AG08396 (cell line): ENCODE measurements at regions not wholly inside any gene's neighbourhood (a gene's known extent, or its start where the extent isn't known, plus 50 kb on each side); places are given as distances from the start of the nearest gene placed in this dataset.
"Not testable (repeated sequence)": the region's sequence is repeated elsewhere in the genome, so short reads cannot be mapped to it uniquely, and the experiment has no call there.

Experiments
- DNase-seq: peaks from one replicate; pipeline ENCODE4 v3.0.0; 2012; ENCODE audit warnings: low spot score, mixed read lengths

GRCh38 chr1:80293818-80294217 lies 1287.3 kb upstream of the ADGRL4 start:
- DNase-seq: no peak

DNA sequence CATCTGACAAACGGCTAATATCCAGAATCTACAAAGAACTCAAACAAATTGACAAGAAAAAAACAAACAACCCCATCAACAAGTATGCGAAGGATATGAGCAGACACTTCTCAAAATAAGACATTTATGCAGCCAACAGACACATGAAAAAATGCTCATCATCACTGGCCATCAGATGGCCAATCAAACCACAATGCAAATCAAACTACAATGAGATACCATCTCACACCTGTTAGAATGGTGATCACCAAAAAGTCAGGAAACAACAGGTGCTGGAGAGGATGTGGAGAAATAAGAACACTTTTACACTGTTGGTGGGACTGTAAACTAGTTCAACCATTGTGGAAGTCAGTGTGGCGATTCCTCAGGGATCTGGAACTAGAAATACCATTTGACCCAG lies 1282.2 kb upstream of the ADGRL4 start:
- not testable (repeated sequence) for DNase-seq

GRCh38 chr1:80282536-80282935 lies 1276.0 kb upstream of the ADGRL4 start:
- no peak for DNase-seq

DNA sequence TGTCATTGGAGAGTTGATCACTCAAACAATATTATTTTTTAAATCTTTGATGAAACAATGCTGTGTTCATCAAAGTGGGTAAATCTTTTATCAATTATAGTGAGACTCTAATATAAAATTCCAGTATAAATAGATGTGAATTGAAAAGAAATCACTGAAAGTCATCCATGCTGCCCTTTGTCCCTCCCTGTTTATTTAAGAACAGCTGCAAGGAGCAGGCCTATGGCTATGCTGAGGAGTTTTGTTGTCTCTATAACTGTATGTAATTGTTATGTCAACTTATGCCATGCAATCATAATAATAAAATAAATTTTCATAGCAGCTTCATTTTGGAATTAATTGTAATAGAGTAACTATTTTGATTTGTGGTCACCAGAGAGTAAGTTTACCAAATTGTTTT lies 1272.4 kb upstream of the ADGRL4 start:
- no peak for DNase-seq

DNA sequence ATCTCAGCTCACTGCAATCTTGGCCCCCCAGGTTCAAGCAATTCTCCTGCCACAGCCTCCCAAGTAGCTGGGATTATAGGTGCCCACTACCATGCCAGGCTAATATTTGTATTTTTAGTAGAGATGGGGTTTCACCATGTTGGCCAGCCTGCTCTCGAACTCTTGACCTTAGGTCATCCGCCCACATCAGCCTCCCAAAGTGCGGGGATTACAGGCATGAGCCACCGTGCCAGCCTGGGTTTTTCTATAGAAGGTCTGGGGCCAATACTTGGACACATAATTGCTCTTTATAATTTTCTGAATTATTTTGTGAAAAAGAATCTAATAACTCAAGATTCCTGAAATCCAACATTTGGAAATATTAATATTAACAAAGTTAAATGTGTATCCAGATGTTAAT lies 1267.7 kb upstream of the ADGRL4 start:
- DNase-seq: no peak

DNA sequence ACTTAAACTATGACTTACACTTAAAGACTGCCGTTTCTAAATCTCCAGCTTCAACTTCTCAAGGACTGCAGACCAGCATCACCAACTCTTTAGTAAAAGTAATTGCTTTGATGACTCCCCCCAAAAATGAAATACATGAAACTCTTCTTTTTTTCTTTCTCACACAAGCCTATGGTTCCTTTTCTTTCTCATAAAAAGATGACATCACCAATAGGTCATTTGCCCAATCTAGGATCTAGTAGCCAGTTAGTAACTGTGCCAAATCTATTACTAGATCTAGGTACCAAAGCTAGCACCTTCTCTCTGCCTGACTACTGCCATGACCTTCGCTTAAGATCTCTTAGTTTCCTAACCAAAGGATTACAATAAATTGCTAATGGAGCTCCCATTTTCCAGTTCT lies 1266.0 kb upstream of the ADGRL4 start:
- no peak for DNase-seq

DNA sequence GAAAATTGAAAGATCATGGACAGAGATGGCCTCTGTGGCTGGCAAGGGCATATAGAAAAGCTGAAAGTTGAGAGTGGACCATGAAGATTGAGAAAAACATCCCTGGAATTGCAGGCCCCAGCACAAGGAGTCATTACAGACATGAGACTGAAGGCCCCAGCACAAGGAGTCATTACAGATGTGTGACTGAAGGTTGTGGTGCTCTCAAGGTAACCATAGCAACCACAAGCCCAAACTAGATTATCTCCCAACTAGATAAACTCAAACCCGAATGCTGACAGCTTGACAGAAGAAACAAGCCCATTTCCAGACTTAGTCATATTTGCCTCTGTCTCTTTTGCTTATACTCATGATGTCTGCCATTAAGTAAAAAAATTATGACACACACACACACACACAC lies 1252.1 kb upstream of the ADGRL4 start:
- no peak for DNase-seq

GRCh38 chr1:80251591-80251990 lies 1245.1 kb upstream of the ADGRL4 start:
- DNase-seq: no peak

- no peak for DNase-seq
Observed at GRCh38 chr1:80251171-80251570, 1244.6 kb upstream of the ADGRL4 start.

GRCh38 chr1:80250573-80251168 lies 1244.1 kb upstream of the ADGRL4 start:
- no peak for DNase-seq

- DNase-seq: no peak
Observed at GRCh38 chr1:80249699-80250098, 1243.2 kb upstream of the ADGRL4 start.

GRCh38 chr1:80248886-80249285 lies 1242.4 kb upstream of the ADGRL4 start:
- DNase-seq: no peak

- no peak for DNase-seq
Observed at GRCh38 chr1:80245813-80246212, 1239.3 kb upstream of the ADGRL4 start.

DNA sequence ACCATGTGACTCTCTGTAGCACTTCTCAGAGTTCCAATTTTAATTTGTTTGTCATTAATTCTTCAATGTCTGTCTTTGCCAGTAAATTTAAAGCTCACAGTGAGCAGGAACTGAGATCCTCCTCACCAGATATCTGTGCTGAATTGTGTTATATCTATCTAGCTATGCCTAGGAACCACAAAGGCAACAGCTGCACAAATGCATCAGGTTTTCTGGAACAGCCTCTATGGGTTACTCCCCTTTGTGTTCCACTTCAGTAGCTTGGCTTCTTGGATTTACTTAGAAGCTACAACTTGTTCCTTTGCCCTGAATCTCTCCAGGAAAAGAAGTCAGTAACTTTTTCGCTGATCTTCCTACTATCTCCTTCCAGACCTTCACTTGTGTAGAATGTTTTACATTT lies 1237.8 kb upstream of the ADGRL4 start:
- no peak for DNase-seq

DNA sequence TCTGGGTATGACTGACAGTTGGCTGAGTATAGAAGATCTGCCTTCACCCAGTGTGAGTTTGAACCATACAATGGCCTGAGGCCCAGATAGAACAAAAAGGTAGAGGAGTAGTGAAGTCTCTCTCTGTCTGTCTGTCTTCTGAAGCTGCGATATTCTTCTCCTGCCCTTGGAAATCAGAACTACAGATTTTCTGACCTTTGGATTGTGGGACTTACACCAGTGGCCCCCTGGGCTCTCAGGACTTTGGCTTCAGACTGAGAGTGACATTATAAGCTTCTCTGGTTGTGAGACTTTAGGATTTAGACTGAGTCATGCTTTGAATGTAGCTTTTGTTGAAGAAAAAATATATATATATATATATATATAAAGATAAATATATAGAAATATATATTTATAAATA lies 1235.0 kb upstream of the ADGRL4 start:
- no peak for DNase-seq

DNA sequence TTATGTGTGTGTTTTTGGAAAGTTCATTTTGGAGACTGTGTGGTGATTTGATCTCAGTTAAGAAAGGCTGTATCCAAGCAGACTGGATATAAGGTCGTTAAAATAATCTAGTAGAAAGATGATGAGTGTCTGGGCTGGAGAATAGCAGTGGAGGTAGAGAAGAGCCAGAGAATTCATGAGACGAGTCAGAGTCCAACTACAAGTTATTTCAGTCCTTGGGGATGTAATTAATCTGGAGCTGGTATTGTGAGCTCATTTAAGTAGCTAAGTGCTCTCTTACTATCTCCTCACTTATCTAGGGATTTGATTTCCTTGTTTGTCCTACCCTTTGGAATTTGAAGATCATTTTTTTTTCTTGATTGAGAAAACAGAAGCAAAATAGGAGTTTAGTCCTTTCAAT lies 1219.0 kb upstream of the ADGRL4 start:
- DNase-seq: no peak

DNA sequence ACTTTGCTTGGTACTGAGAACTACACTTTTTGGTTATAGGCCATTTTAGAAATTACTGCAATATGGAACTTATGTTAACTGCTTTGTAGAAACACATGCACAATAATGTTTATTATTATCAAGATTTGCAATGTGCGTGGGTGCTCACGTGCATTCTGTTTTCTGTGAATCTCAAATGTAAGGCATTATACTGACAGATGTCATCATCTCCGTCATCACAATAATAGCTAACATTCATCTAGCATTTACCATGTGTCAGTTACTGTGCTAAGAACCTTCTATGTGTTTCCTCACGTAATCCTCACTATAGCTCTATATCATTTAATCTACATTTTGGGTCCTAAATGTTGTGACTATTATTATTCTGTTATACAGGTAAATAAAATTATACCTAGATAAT lies 1214.8 kb upstream of the ADGRL4 start:
- no peak for DNase-seq

DNA sequence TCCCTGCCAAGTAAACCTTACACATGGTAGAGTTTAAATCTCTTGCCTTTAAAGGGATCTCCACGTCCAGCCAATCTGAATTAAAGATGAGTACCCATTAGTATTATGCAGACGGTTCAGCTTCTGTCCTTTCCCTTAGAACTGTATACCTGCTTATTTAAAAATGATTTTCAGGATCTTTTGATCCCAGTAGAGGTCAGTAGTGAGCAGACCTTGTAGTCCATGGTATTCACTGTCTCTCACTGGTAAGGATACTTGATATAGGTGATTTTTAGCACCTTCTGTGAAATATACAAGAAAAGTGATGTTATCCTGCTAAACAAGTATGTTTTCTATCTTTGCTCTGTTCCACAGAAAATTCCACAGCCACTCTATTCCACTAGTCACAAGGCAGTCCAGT lies 1211.6 kb upstream of the ADGRL4 start:
- peak; percentile 7 for DNase-seq

DNA sequence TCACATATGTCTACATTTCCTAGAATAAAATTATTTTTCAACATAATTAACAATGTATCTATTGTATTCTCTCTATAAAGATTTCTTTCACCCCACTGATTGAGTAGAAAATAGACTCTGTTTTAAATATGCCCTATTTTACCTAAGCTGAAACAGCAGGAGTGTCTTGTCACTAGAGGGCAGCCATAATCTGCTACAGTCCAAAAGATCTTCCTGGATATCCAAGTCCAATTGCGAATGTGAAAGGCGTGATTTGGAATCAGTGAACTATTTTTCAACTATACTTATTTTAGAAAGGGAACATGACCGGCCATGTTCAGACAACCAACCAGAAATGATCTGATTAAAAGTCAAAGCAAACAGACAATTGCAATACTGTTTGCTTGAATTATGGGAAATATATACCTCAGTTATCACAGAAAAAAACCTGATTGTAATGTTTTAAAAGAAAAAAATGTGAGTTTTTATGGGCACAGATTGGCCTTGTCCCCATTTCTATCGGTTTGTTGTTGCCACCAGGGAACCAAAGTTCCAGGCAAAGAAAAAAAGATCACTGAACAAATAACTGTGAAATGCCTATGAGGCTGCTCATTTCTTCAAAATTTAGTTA lies 1211.0 kb upstream of the ADGRL4 start:
- DNase-seq: peak; percentile 14

DNA sequence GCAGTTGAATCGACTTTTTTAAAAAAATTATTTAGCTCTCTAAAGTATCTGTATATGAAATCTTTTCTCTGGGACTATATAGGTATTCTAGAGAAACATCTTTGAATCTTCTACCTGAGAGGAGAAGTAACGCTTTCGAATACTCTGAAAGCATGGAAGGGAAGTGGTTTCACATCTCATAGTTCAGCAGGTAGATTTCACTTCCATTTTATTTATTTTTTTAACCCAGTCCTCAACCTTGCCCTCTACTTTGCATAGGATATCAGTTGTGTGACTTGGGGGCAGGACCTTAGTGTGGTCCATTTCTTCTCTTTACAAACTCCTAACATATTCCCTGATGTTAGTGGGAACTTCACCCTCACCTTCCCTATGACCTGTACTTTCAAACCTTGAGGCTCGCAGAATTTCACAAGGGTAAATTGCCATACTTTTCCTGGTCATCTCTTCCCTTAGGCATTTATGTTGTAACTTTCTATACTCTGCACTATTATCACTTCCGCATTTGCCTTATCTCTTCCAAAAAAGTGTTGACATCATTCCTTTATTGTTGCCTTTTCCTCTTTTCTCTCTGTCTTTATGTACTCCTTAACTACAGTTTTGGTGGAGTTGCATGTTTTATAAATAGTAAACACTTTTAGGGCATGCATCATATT lies 1208.5 kb upstream of the ADGRL4 start:
- DNase-seq: no peak

DNA sequence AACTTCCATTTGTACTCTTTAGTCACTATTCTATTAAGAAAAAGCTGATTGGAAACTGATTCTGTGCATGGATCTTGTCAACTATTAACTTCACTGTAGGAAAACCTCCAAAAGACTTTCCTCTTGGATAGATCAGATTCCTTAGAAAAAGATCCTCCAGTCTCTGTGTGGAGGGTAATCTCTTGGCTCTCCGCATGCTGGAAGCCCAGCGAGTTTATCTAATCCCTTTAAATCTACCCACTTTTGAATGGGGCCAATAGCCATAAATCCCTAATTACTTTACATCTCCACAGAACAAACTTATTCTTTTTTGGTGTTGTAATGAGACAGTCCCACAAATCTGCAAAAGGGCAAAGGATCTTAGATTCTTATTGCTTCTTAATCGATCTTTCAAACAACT lies 1206.4 kb upstream of the ADGRL4 start:
- DNase-seq: no peak

DNA sequence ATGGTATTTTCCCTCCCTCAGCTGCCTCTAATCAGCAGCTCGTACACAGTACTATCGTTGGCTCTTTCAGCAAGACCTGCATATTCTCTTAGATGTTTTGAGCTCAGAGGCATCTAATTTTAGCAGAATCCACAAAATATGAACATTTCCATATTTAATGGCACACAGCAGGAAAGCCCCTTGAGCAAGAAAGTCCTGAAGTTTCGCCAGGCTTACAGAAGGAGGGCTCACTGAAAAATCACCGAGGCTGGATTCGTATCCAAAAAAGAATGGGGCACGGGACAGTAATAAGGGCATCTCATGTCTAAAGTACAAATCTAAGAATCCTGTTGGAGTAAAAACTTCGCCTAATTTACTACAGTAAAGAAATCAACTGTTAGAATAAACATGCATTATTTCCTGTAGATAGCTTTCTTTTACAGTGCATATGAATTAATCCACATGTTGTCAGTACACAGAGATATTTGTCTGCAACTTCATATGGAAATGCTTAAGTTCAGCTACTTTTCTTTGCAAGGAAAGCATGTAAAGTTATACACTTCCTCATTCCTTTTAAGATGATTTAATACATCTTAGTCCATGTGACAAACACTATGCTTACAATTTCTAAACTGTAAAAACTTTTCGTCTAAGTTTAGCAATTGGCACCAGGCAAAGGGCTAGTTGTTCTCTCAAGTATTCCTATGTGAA lies 1205.3 kb upstream of the ADGRL4 start:
- no peak for DNase-seq

- no peak for DNase-seq
Observed at GRCh38 chr1:80202118-80202517, 1195.6 kb upstream of the ADGRL4 start.
